Common myeloid progenitor, CD34-positive (primary cell): ENCODE measurements at regions not wholly inside any gene's neighbourhood (a gene's known extent, or its start where the extent isn't known, plus 50 kb on each side); places are given as distances from the start of the nearest gene placed in this dataset.
"Not testable (repeated sequence)": the region's sequence is repeated elsewhere in the genome, so short reads cannot be mapped to it uniquely, and the experiment has no call there.

Experiments used
- CTCF ChIA-PET: fragments of 350-600 bp; sonication (Branson Sonifier 250); formaldehyde crosslinking; loops from one replicate; lab custom pipeline; 2021; ENCODE audit warnings: antibody characterized with exemption; lab: Charles Lee
- POLR2A ChIA-PET: fragments of 350-600 bp; sonication (Branson Sonifier 250); formaldehyde crosslinking; loops from one replicate; lab custom pipeline; 2021; ENCODE audit warnings: antibody characterized with exemption; lab: Charles Lee
- DNase-seq, 3 donors: peaks; one replicate each; pipeline versions ENCODE4 v3.0.0 to v3.0.0-alpha.2; 2013
- H3K27ac ChIP-seq, 2 experiments: 1 replicate in 1 of 2; 2 replicates in 1 of 2; pipeline ENCODE4 v1.7.0; 2013; ENCODE audit warnings: inconsistent platforms in 2 of 2, low read length in 2 of 2, mild to moderate bottlenecking in 2 of 2, low read depth in 1 of 2, moderate library complexity in 1 of 2; ENCODE audit not compliant: severe bottlenecking in 2 of 2, insufficient read depth in 1 of 2, poor library complexity in 1 of 2
- H3K27me3 ChIP-seq, 5 experiments: replicated peaks in 2 of 5; 1 replicate in 3 of 5; 2 replicates in 2 of 5; pipeline versions ENCODE4 v1.6.1 to v1.7.0; 2013; ENCODE audit warnings: low read length in 4 of 5, mild to moderate bottlenecking in 2 of 5, moderate library complexity in 2 of 5, inconsistent platforms in 1 of 5; ENCODE audit not compliant: insufficient read depth in 5 of 5, control insufficient read depth in 4 of 5
- H3K36me3 ChIP-seq, 4 experiments: 1 replicate in 2 of 4; 2 replicates in 2 of 4; pipeline versions ENCODE4 v1.6.1 to v1.7.0; 2013; ENCODE audit warnings: low read length in 3 of 4, control low read depth in 1 of 4, mild to moderate bottlenecking in 1 of 4; ENCODE audit not compliant: control insufficient read depth in 4 of 4, insufficient read depth in 4 of 4
- H3K4me1 ChIP-seq, 4 experiments: 1 replicate in 3 of 4; 2 replicates in 1 of 4; pipeline versions ENCODE4 v1.6.1 to v1.7.1; 2013; ENCODE audit warnings: low read length in 3 of 4, mild to moderate bottlenecking in 3 of 4, control low read depth in 1 of 4, inconsistent platforms in 1 of 4, moderate library complexity in 1 of 4; ENCODE audit not compliant: control insufficient read depth in 4 of 4, insufficient read depth in 4 of 4; ENCODE audit errors: control extremely low read depth in 1 of 4
- H3K4me3 ChIP-seq, 7 experiments: 1 replicate in 4 of 7; 2 replicates in 3 of 7; pipeline versions ENCODE4 v1.5.1 to v1.7.0; 2013; ENCODE audit warnings: mild to moderate bottlenecking in 7 of 7, low read length in 6 of 7, moderate library complexity in 6 of 7, inconsistent platforms in 2 of 7, low read depth in 2 of 7, control low read depth in 1 of 7; ENCODE audit not compliant: insufficient read depth in 4 of 7, control insufficient read depth in 1 of 7; ENCODE audit errors: extremely low read depth in 1 of 7
- H3K9me3 ChIP-seq, 5 experiments: 1 replicate in 4 of 5; 2 replicates in 1 of 5; pipeline versions ENCODE4 v1.6.1 to v1.7.1; 2013; ENCODE audit warnings: low read length in 4 of 5, mild to moderate bottlenecking in 2 of 5, inconsistent platforms in 1 of 5, low read depth in 1 of 5, moderate library complexity in 1 of 5; ENCODE audit not compliant: control insufficient read depth in 4 of 5, insufficient read depth in 2 of 5; ENCODE audit errors: control extremely low read depth in 1 of 5
- whole genome bisulfite sequencing: methylation state at CpG from one replicate; pipeline ENCODE4 v1.1.5; 2013; ENCODE audit not compliant: insufficient coverage; 5-methylcytosine and 5-hydroxymethylcytosine counted together

DNA sequence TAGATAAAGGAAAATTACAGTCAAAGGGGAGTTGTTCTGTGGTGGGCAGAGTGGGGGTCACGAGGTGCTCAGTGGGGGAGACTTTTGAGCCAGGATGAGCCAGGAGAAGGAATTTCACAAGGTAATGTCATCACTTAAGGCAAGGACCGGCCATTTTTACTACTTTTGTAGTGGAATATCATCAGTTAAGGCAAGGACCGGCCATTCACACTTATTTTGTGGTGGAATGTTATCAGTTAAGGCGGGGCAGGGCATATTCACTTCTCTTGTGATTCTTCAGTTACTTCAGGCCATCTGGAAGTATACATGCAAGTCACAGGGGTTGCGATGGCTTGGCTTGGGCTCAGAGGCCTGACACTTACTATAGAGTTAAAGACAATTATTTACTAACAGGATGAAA, 129.9 kb upstream of the MYO10 start:
- H3K9me3 ChIP-seq, H3K36me3 ChIP-seq, H3K27ac ChIP-seq, H3K4me1 ChIP-seq, H3K4me3 ChIP-seq, DNase-seq, POLR2A ChIA-PET, H3K27me3 ChIP-seq: not testable (repeated sequence)
- 100% methylated on average over 3 of the region's 5 CpGs for WGBS
- CTCF ChIA-PET, result interaction anchor here (0.9 kb wide), 1 partner anchor 12 kb away, joined by 3 read pairs; no protein-coding TSS in a partner anchor

DNA sequence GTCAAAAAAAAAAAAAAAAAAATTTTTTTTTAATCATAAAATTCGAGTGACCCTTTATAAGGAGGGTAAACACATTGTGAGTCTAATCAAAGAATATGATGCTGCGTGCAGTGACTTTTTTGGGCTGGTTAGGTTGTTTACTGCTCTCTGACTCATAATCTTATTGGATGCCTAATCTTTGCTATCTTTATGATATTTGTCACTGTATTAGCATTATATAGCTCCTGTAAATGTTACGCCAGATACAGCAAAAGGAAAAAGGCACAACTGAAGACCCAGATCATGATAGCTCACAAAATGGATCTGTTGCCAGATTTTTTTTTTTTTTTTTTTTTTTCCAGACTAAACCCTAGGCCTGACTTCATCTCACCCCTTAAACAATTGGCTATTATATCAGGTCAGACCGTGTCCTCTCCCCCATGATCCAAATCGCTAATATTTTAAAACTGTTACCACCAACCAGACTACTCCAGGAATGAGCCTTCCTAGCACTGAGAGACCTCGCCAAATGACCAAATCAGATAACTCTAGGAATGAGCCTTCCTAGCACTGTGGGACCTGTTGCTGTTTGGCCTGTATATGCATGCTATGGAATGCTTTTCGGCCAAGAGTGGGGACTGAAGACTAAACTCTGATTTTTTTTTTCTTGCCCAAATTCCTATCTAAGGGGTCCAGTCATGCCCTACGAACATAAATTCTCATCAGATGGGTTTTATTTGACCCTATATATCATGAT, 131.7 kb upstream of the MYO10 start:
- POLR2A ChIA-PET, result no interaction called here
- no peak overlapping the region for H3K4me3 ChIP-seq
- DNase-seq, result no peak
- peaks cover 0 to 9% (median 2%) of the 10 kb centered on the region in 4 experiments for H3K4me1 ChIP-seq
- H3K27ac ChIP-seq, result no peak overlapping the region
- H3K36me3 ChIP-seq, result no peaks in the 10 kb centered on the region
- 94% methylated on average over 2 of the region's 8 CpGs for WGBS
- CTCF ChIA-PET, result interaction anchor here (0.7 kb wide), 1 partner anchor 25 kb away, joined by 3 read pairs; no protein-coding TSS in a partner anchor
- H3K9me3 ChIP-seq, result no peaks in the 10 kb centered on the region
- H3K27me3 ChIP-seq, result no peaks in the 10 kb centered on the region

DNA sequence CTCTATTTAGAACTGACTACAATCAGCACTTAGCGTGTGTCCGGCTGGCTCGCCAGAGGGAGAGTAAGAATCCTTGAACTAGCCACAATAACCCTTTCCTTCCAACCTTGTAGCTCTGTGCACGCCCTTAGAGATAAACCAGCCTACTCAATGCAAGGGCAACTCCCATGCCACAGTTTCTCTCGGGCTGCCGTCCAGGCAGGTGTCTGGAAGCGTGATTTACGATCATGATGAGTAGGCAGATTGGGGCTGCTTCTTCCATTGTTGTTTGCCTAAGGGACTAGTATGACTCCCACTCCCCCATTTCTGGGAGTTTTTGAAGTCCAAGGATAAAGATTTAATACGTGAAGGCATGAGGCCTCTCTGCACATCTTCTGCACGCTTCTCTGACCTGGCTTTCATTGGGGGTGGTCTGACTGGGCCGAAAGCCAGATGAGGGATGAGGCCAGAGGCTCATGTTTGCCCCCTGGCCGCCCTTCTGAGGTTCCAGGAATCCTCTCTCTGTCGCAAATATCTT, 134.0 kb upstream of the MYO10 start:
- WGBS, result 63% methylated on average over 8 of the region's 13 CpGs
- POLR2A ChIA-PET, result no interaction called here
- Histone ChIP-seq H3K4me1 (peaks cover 0 to 9% (median 2%) of the 10 kb centered on the region in 4 experiments), H3K27ac (no peak overlapping the region), H3K4me3 (no peak overlapping the region), H3K9me3 (no peaks in the 10 kb centered on the region), H3K36me3 (no peaks in the 10 kb centered on the region), H3K27me3 (no peaks in the 10 kb centered on the region)
- DNase-seq, result peak in 2 of 3 donors; percentile 43 to 61
- CTCF ChIA-PET, result interaction anchor here (1.2 kb wide), 1 partner anchor 63 kb away, joined by 5 read pairs; no protein-coding TSS in a partner anchor

GRCh38 chr5:17070647-17071046, 134.6 kb upstream of the MYO10 start:
- ChIA-PET CTCF (no interaction called here), POLR2A (no interaction called here)
- no peaks in the 10 kb centered on the region for H3K27me3 ChIP-seq

GRCh38 chr5:17075236-17075635, 139.1 kb upstream of the MYO10 start:
- no peak for DNase-seq
- Histone ChIP-seq H3K36me3 (no peaks in the 10 kb centered on the region), H3K4me1 (peaks cover 0 to 22% (median 3%) of the 10 kb centered on the region in 4 experiments), H3K27ac (no peak overlapping the region), H3K9me3 (no peaks in the 10 kb centered on the region), H3K4me3 (no peak overlapping the region), H3K27me3 (no peaks in the 10 kb centered on the region)
- WGBS, result 100% methylated on average over 2 of the region's 4 CpGs
- CTCF ChIA-PET, result interaction anchor here (1.0 to 1.9 kb wide), 2 partner anchors 10 to 16 kb away, joined by 3 to 4 read pairs; no protein-coding TSS in a partner anchor
- POLR2A ChIA-PET, result no interaction called here

More at GRCh38 chr5:17070647-17071046, 134.6 kb upstream of the MYO10 start:
- no peaks in the 10 kb centered on the region for H3K9me3 ChIP-seq
- no peak overlapping the region for H3K4me3 ChIP-seq
- H3K4me1 ChIP-seq, result peaks cover 0 to 15% (median 2%) of the 10 kb centered on the region in 4 experiments
- H3K27ac ChIP-seq, result no peak overlapping the region
- 94% methylated on average over 2 of the region's 6 CpGs for WGBS
- no peaks in the 10 kb centered on the region for H3K36me3 ChIP-seq
- DNase-seq, result peak in 1 of 3 donors; percentile 22

GRCh38 chr5:17076272-17076671, 140.2 kb upstream of the MYO10 start:
- ChIA-PET CTCF (interaction anchor here (1.2 to 1.9 kb wide), 3 partner anchors 9 to 57 kb away, joined by 3 to 4 read pairs (median 3); no protein-coding TSS in a partner anchor), POLR2A (no interaction called here)
- WGBS, result 87% methylated on average over 2 of the region's 2 CpGs
- peaks cover 0 to 19% (median 2%) of the 10 kb centered on the region in 4 experiments for H3K4me1 ChIP-seq
- peak overlapping the region in 1 of 7 experiments; percentile 10 for H3K4me3 ChIP-seq
- H3K9me3 ChIP-seq, result no peaks in the 10 kb centered on the region
- peak; percentile 56 to 91 (median 83) for DNase-seq
- no peak overlapping the region for H3K27ac ChIP-seq
- H3K36me3 ChIP-seq, result no peaks in the 10 kb centered on the region
- H3K27me3 ChIP-seq, result no peaks in the 10 kb centered on the region
